ENCODE measurements at regions not wholly inside any gene's neighbourhood (a gene's known extent, or its start where the extent isn't known, plus 50 kb on each side); places are given as distances from the start of the nearest gene placed in this dataset.

GRCh38 chr11:70785372-70785771 is 387.0 kb downstream of the CTTN start:
- Histone ChIP-seq H3K4me1 (no peaks in the 10 kb centered on the region), H3K36me3 (no peaks in the 10 kb centered on the region), H3K9me3 (peaks cover 0 to 6% (median 0%) of the 10 kb centered on the region in 4 donors), H3K27ac (no peak overlapping the region), H3K4me3 (no peak overlapping the region), H3K27me3 (no peaks in the 10 kb centered on the region)
- 79 to 82% methylated on average over 3 to 5 of the region's 5 CpGs for WGBS, 2 donors
- no peak for DNase-seq (ENCODE audit: low spot score in 2 of 2)
- TF ChIP-seq EP300 (IDR thresholded peaks at IDR 0.05) (no peak), CTCF (IDR thresholded peaks at IDR 0.05) (no peak), POLR2A (IDR thresholded peaks at IDR 0.05) (no peak)

GRCh38 chr11:70786021-70786665 is 387.8 kb downstream of the CTTN start:
- TF ChIP-seq EP300 (IDR thresholded peaks at IDR 0.05) = no peak
- no peak for TF ChIP-seq CTCF (IDR thresholded peaks at IDR 0.05)
- TF ChIP-seq POLR2A (IDR thresholded peaks at IDR 0.05) = no peak
- Histone ChIP-seq H3K27me3 (no peaks in the 10 kb centered on the region), H3K9me3 (peaks cover 0 to 6% (median 0%) of the 10 kb centered on the region in 4 donors), H3K4me3 (no peak overlapping the region), H3K27ac (no peak overlapping the region), H3K36me3 (no peaks in the 10 kb centered on the region), H3K4me1 (no peaks in the 10 kb centered on the region)
- DNase-seq (ENCODE audit: low spot score in 2 of 2) = no peak
- WGBS, 2 donors = 61 to 73% methylated on average over 5 to 6 of the region's 6 CpGs

GRCh38 chr11:70788248-70789022 is 390.1 kb downstream of the CTTN start:
- H3K36me3 ChIP-seq = no peaks in the 10 kb centered on the region
- peaks cover 0 to 18% (median 3%) of the 10 kb centered on the region in 4 donors for H3K9me3 ChIP-seq
- no peak for DNase-seq (ENCODE audit: low spot score in 2 of 2)
- H3K4me1 ChIP-seq = no peaks in the 10 kb centered on the region
- no peak overlapping the region for H3K4me3 ChIP-seq
- WGBS, 2 donors = 74 to 77% methylated on average over 18 of the region's 18 CpGs
- no peak overlapping the region for H3K27ac ChIP-seq
- H3K27me3 ChIP-seq = no peaks in the 10 kb centered on the region
- no peak for TF ChIP-seq CTCF (IDR thresholded peaks at IDR 0.05)

GRCh38 chr11:70790671-70791300 is 392.5 kb downstream of the CTTN start:
- Histone ChIP-seq H3K9me3 (peaks cover 0 to 42% (median 3%) of the 10 kb centered on the region in 4 donors), H3K27me3 (no peaks in the 10 kb centered on the region), H3K4me3 (no peak overlapping the region), H3K27ac (no peak overlapping the region), H3K4me1 (no peaks in the 10 kb centered on the region), H3K36me3 (no peaks in the 10 kb centered on the region)
- no peak for DNase-seq (ENCODE audit: low spot score in 2 of 2)
- TF ChIP-seq CTCF (IDR thresholded peaks at IDR 0.05) (no peak), POLR2A (IDR thresholded peaks at IDR 0.05) (no peak), EP300 (IDR thresholded peaks at IDR 0.05) (no peak)
- WGBS, 2 donors = 72 to 81% methylated on average over 11 to 12 of the region's 12 CpGs
